Erythroblast (primary cell): ENCODE measurements at regions not wholly inside any gene's neighbourhood (a gene's known extent, or its start where the extent isn't known, plus 50 kb on each side); places are given as distances from the start of the nearest gene placed in this dataset.

Experiments used
- GATA1 ChIP-seq: IDR thresholded peaks from 2 replicates; pipeline ENCODE4 v1.6.1; 2011; ENCODE audit warnings: low read depth, mild to moderate bottlenecking, control low read depth, low read length, moderate library complexity
- POLR2A ChIP-seq: IDR thresholded peaks from 2 replicates; pipeline ENCODE4 v1.6.1; 2011; ENCODE audit warnings: mild to moderate bottlenecking, low read length

DNA sequence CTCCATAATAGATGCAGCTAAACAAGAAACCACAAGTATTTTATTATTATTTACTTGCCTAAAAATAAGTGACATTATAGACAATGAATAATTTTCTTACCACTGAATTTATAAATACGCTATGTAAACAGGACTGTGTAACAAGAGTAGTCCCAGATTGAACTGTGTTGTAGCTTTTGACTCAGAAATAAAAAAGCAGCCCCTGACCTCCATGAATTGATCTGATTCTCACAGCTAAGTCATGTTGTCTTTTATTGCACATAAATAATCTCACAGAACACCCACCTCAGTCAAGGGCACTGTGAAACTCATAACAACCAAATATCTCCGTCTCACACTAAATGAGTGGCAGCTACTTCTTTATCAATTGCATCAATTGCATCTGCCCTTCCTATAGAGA, 171.6 kb downstream of the TMX3 start:
- TF ChIP-seq POLR2A, result no peak
- TF ChIP-seq GATA1, result no peak
